SK-N-SH treated with all-trans-retinoic acid at 6 μM for 48 hours (cell line): ENCODE measurements at regions not wholly inside any gene's neighbourhood (a gene's known extent, or its start where the extent isn't known, plus 50 kb on each side); places are given as distances from the start of the nearest gene placed in this dataset.

ENCODE experiments used
- ARNTL ChIP-seq: fragments of 450-650 bp; formaldehyde crosslinking; IDR thresholded peaks from 2 replicates; pipeline ENCODE4 v1.5.0; 2020; ENCODE audit warnings: low read depth, mild to moderate bottlenecking, moderate library complexity, borderline replicate concordance
- CREB5 ChIP-seq: fragments of 250-450 bp; sonication (Bioruptor Pico); IDR thresholded peaks from 2 replicates; pipeline ENCODE4 v1.5.1; 2020; ENCODE audit warnings: low read depth, mild to moderate bottlenecking, moderate library complexity
- CSDC2 ChIP-seq: fragments of 250-450 bp; sonication (Bioruptor Pico); IDR thresholded peaks from 2 replicates; pipeline ENCODE4 v1.5.0; 2020; ENCODE audit warnings: mild to moderate bottlenecking, moderate library complexity
- SNAI2 ChIP-seq: fragments of 250-450 bp; sonication (Bioruptor Pico); IDR thresholded peaks from 2 replicates; pipeline ENCODE4 v1.5.0; 2020; ENCODE audit warnings: mild to moderate bottlenecking, moderate library complexity
- TCF4 ChIP-seq: fragments of 250-450 bp; sonication (Bioruptor Pico); IDR thresholded peaks from 2 replicates; pipeline ENCODE4 v1.8.0; 2021; ENCODE audit warnings: mild to moderate bottlenecking, moderate library complexity, borderline replicate concordance
- TSHZ2 ChIP-seq: fragments of 250-450 bp; sonication (Bioruptor Pico); IDR thresholded peaks from 2 replicates; pipeline ENCODE4 v1.5.0; 2020; ENCODE audit warnings: mild to moderate bottlenecking, moderate library complexity
- ZFP30 ChIP-seq: fragments of 450-650 bp; formaldehyde crosslinking; IDR thresholded peaks from 2 replicates; pipeline ENCODE4 v1.5.0; 2022; ENCODE audit warnings: mild to moderate bottlenecking, moderate library complexity
- ZNF565 ChIP-seq: fragments of 450-650 bp; formaldehyde crosslinking; conservative IDR thresholded peaks from 2 replicates; pipeline ENCODE4 v1.5.0; 2020; ENCODE audit warnings: low read depth, mild to moderate bottlenecking, moderate library complexity
- ZNF8 ChIP-seq: fragments of 450-650 bp; formaldehyde crosslinking; IDR thresholded peaks from 2 replicates; pipeline ENCODE4 v1.5.0; 2020; ENCODE audit warnings: mild to moderate bottlenecking, moderate library complexity
- TF ChIP-seq, protein P1 (sequence below): fragments of 250-450 bp; sonication (Bioruptor Pico); IDR thresholded peaks from 2 replicates; pipeline ENCODE4 v1.8.0; 2020; ENCODE audit warnings: mild to moderate bottlenecking, moderate library complexity, borderline replicate concordance

DNA sequence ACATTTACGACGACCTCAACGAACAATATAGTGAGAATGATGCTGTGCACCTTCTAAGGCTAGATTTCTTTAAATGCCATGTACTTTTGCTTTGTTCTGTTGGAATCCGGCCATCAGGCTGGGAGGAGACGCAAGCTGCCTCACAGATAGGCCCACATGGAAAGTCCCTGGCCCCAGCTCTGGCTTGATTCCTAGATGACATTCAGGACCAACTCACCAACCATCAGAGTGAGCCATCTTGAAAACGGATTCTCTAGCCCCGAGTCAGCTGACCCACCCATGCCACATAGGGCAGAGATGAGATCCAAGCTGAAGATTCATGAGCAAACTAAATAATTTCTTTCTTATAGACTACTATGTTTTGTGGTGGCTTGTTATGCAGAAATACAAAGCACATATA, 164.4 kb downstream of the ZNF281 start:
- TF ChIP-seq SNAI2 (no peak), ZNF565 (CRISPR knock-in tag) (no peak), CREB5 (CRISPR knock-in tag) (no peak), TSHZ2 (no peak), ARNTL (CRISPR knock-in tag) (no peak), TCF4 (CRISPR knock-in tag) (no peak), CSDC2 (CRISPR knock-in tag) (no peak), ZNF8 (CRISPR knock-in tag) (no peak), ZFP30 (CRISPR knock-in tag) (no peak)
- TF ChIP-seq, protein P1, sequence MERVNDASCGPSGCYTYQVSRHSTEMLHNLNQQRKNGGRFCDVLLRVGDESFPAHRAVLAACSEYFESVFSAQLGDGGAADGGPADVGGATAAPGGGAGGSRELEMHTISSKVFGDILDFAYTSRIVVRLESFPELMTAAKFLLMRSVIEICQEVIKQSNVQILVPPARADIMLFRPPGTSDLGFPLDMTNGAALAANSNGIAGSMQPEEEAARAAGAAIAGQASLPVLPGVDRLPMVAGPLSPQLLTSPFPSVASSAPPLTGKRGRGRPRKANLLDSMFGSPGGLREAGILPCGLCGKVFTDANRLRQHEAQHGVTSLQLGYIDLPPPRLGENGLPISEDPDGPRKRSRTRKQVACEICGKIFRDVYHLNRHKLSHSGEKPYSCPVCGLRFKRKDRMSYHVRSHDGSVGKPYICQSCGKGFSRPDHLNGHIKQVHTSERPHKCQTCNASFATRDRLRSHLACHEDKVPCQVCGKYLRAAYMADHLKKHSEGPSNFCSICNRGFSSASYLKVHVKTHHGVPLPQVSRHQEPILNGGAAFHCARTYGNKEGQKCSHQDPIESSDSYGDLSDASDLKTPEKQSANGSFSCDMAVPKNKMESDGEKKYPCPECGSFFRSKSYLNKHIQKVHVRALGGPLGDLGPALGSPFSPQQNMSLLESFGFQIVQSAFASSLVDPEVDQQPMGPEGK (CRISPR knock-in tag): no peak
